ENCODE measurements at regions not wholly inside any gene's neighbourhood (a gene's known extent, or its start where the extent isn't known, plus 50 kb on each side); places are given as distances from the start of the nearest gene placed in this dataset.

GRCh38 chr4:149997881-149998421, 80.3 kb upstream of the DCLK2 start:
- TF ChIP-seq SUZ12 (IDR thresholded peaks at IDR 0.05; ENCODE audit: extremely low read depth, insufficient read depth, insufficient read length) (no peak), YY1 (IDR thresholded peaks at IDR 0.05; ENCODE audit: insufficient read depth, insufficient read length) (no peak)
